GM12892 (cell line): ENCODE measurements at regions not wholly inside any gene's neighbourhood (a gene's known extent, or its start where the extent isn't known, plus 50 kb on each side); places are given as distances from the start of the nearest gene placed in this dataset.

Experiments used
- POLR2A ChIP-seq: IDR thresholded peaks from 2 replicates; pipeline ENCODE4 v1.6.1; 2011; ENCODE audit warnings: low read depth, low read length, control low read depth
- POLR2AphosphoS5 ChIP-seq: IDR thresholded peaks from 2 replicates; pipeline ENCODE4 v1.6.1; 2011; ENCODE audit warnings: low read depth, low read length, control low read depth
- TAF1 ChIP-seq: IDR thresholded peaks from 2 replicates; pipeline ENCODE4 v1.6.1; 2011; ENCODE audit warnings: low read depth, mild to moderate bottlenecking, control low read depth, low read length, borderline replicate concordance

- TF ChIP-seq POLR2A (no peak), POLR2AphosphoS5 (no peak), TAF1 (no peak)
These were observed 114.2 kb downstream of the TBX19 start for GRCh38 chr1:168394858-168395257.
